Renal cortical epithelial cell (primary cell): ENCODE measurements at regions not wholly inside any gene's neighbourhood (a gene's known extent, or its start where the extent isn't known, plus 50 kb on each side); places are given as distances from the start of the nearest gene placed in this dataset.
A peak's percentile ranks its signal among the peaks of the same experiment; 100 is the strongest.

Source experiments
- DNase-seq: peaks from one replicate; pipeline ENCODE4 v3.0.0-alpha.2; 2011; ENCODE audit warnings: low read depth

DNA sequence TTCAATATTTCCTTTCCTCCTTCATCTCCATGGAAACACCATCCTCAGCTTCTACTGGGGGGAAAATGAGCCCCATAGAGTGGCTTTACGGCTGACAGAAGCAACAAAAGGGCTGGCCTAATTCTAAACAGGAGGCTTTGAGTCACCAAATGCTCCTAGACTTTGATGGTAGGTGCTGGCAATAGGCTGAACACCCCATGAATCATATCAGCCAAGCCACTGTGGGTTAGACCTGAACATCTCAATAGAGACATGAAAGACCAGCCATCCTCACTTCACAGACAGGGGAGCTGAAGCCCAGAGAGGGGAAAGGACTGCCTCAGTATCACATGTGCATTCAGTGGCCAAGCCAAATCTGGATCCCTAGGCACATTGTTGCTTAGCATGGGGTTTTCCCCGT, 107.6 kb downstream of the AMER1 start:
- no peak for DNase-seq

DNA sequence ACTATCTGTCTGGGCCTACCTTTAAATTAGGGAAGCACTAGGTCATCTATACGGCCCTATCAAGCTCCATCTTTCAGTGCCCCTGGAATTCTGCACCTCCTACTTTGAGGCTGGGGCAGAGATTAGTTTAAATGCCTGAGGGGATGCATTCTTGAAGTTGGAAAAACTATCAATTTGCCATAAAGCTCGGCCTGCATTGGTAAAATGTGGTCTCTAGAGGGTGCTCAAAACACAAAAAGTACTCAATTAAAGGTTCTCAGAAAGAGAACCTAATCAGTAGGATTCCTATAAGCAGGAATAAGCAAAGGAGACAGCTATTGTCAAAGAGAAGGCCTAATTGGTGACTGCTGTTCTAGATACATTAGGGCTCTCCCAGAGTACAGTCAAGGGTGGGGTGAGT, 111.7 kb downstream of the AMER1 start:
- peak; percentile 13 for DNase-seq
